ENCODE measurements at regions not wholly inside any gene's neighbourhood (a gene's known extent, or its start where the extent isn't known, plus 50 kb on each side); places are given as distances from the start of the nearest gene placed in this dataset.

DNA sequence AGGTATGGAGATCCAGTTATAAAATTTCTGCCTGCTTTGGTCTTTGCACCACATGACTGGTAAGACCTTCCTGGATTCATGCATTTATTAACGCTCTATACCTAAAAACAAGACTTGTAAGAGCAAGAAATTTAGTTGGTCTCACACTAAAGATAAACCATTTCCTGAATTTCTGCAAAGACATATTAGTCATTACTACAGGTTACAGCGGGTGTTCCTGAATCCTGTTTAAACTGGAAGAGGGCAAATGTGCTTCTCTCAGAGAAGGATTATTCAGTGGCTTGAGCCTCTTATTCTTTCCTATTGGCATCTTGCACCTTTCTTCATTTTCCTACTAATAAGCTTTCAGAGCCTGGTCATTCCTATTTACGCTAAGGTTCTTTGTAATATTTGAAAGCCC is 397.6 kb upstream of the TENM3 start:
- TF ChIP-seq ZNF274 (IDR thresholded peaks at IDR 0.05; ENCODE audit: low read depth, low read length) (no peak), YY1 (IDR thresholded peaks at IDR 0.05; ENCODE audit: insufficient read depth, insufficient read length) (no peak), SUZ12 (IDR thresholded peaks at IDR 0.05; ENCODE audit: extremely low read depth, insufficient read depth, insufficient read length) (no peak)

Data from NT2/D1 (cell line).